GM12874 (cell line): ENCODE measurements at regions not wholly inside any gene's neighbourhood (a gene's known extent, or its start where the extent isn't known, plus 50 kb on each side); places are given as distances from the start of the nearest gene placed in this dataset.
A peak's percentile ranks its signal among the peaks of the same experiment; 100 is the strongest.

Experiments
- CTCF ChIP-seq: IDR thresholded peaks from 2 replicates; pipeline ENCODE4 v1.5.1; 2011; ENCODE audit warnings: low read depth, mild to moderate bottlenecking, control low read depth, low read length, moderate library complexity; ENCODE audit not compliant: insufficient read depth

- peak; percentile 14; the same call in 1 of the 2 replicates for TF ChIP-seq CTCF
Measured at GRCh38 chr10:15427843-15428414, 56.8 kb upstream of the FAM171A1 start.

GRCh38 chr10:15426558-15426957 lies 55.5 kb upstream of the FAM171A1 start:
- no peak for TF ChIP-seq CTCF

- no peak for TF ChIP-seq CTCF
Measured at GRCh38 chr10:15426115-15426514, 55.0 kb upstream of the FAM171A1 start.
